NCI-H2196 treated with DMSO at 0.1 percent for 48 hours (cell line): ENCODE measurements at regions not wholly inside any gene's neighbourhood (a gene's known extent, or its start where the extent isn't known, plus 50 kb on each side); places are given as distances from the start of the nearest gene placed in this dataset.
"Not testable (repeated sequence)": the region's sequence is repeated elsewhere in the genome, so short reads cannot be mapped to it uniquely, and the experiment has no call there.

Experiments used
- DNase-seq: peaks from one replicate; lab custom pipeline; 2025; ENCODE audit not compliant: unreplicated experiment; lab: John Stamatoyannopoulos, UW

GRCh38 chr10:10687751-10688150, 329.9 kb upstream of the CELF2 start:
- no peak for DNase-seq

GRCh38 chr10:10699427-10699826, 318.2 kb upstream of the CELF2 start:
- DNase-seq, result no peak

- no peak for DNase-seq
Observed at GRCh38 chr10:10701084-10701611, 316.5 kb upstream of the CELF2 start.

GRCh38 chr10:10702211-10702610, 315.5 kb upstream of the CELF2 start:
- DNase-seq, result no peak

GRCh38 chr10:10703382-10703781, 314.3 kb upstream of the CELF2 start:
- DNase-seq, result no peak

GRCh38 chr10:10712155-10712704, 305.4 kb upstream of the CELF2 start:
- DNase-seq, result no peak

- DNase-seq, result no peak
Observed at GRCh38 chr10:10714327-10714726, 303.3 kb upstream of the CELF2 start.

- no peak for DNase-seq
Observed at GRCh38 chr10:10716972-10717371, 300.7 kb upstream of the CELF2 start.

GRCh38 chr10:10722422-10722821, 295.2 kb upstream of the CELF2 start:
- DNase-seq, result no peak

GRCh38 chr10:10725196-10725595, 292.5 kb upstream of the CELF2 start:
- no peak for DNase-seq

GRCh38 chr10:10726101-10726500, 291.6 kb upstream of the CELF2 start:
- DNase-seq, result no peak

- DNase-seq, result not testable (repeated sequence)
Observed at GRCh38 chr10:10727411-10727810, 290.3 kb upstream of the CELF2 start.

GRCh38 chr10:10727812-10728211, 289.9 kb upstream of the CELF2 start:
- DNase-seq, result no peak

GRCh38 chr10:10730471-10731043, 287.1 kb upstream of the CELF2 start:
- no peak for DNase-seq

- no peak for DNase-seq
Observed at GRCh38 chr10:10731366-10731765, 286.3 kb upstream of the CELF2 start.

GRCh38 chr10:10734356-10735064, 283.2 kb upstream of the CELF2 start:
- DNase-seq, result no peak

- no peak for DNase-seq
Observed at GRCh38 chr10:10745291-10745690, 272.4 kb upstream of the CELF2 start.

- no peak for DNase-seq
Observed at GRCh38 chr10:10755490-10755889, 262.2 kb upstream of the CELF2 start.

GRCh38 chr10:10758306-10758705, 259.4 kb upstream of the CELF2 start:
- DNase-seq, result no peak

GRCh38 chr10:10759806-10760205, 257.9 kb upstream of the CELF2 start:
- not testable (repeated sequence) for DNase-seq

- DNase-seq, result no peak
Observed at GRCh38 chr10:10765017-10765416, 252.7 kb upstream of the CELF2 start.

- no peak for DNase-seq
Observed at GRCh38 chr10:10772411-10772810, 245.3 kb upstream of the CELF2 start.
